HepG2 (cell line): ENCODE measurements at regions not wholly inside any gene's neighbourhood (a gene's known extent, or its start where the extent isn't known, plus 50 kb on each side); places are given as distances from the start of the nearest gene placed in this dataset.

ENCODE experiments used
- ATF7 ChIP-seq, 2 experiments: fragments of 450-650 bp in 1 of 2; sonication (generic) in 1 of 2; formaldehyde crosslinking in 1 of 2; IDR thresholded peaks; 2 replicates each; pipeline versions ENCODE4 v1.4.0 to v1.6.1; 2016 to 2020; ENCODE audit warnings: antibody characterized with exemption in 1 of 2, mild to moderate bottlenecking in 1 of 2, missing genetic modification reagents in 1 of 2
- JUND ChIP-seq: sonication (generic); formaldehyde crosslinking; IDR thresholded peaks from 2 replicates; pipeline ENCODE4 v1.8.0; 2022; ENCODE audit warnings: mild to moderate bottlenecking, missing genetic modification reagents
- NFE2L1 ChIP-seq: sonication (generic); formaldehyde crosslinking; IDR thresholded peaks from 2 replicates; pipeline ENCODE4 v1.4.0; 2020; ENCODE audit warnings: missing genetic modification reagents, mild to moderate bottlenecking, borderline replicate concordance
- NFYC ChIP-seq: IDR thresholded peaks from 2 replicates; pipeline ENCODE4 v1.6.1; 2016; ENCODE audit warnings: missing genetic modification reagents, missing compliant biosample characterization
- SMC3 ChIP-seq: IDR thresholded peaks from 2 replicates; pipeline ENCODE4 v1.6.1; 2011; ENCODE audit warnings: low read length, improper control_type of control experiment
- TCF7L2 ChIP-seq: IDR thresholded peaks from 2 replicates; pipeline ENCODE4 v1.6.1; 2011; ENCODE audit warnings: mild to moderate bottlenecking, low read depth, low read length, moderate library complexity
- YEATS2 ChIP-seq: sonication (generic); formaldehyde crosslinking; IDR thresholded peaks from 2 replicates; pipeline ENCODE4 v1.4.0; 2020; ENCODE audit warnings: missing genetic modification reagents, borderline replicate concordance
- ZBTB33 ChIP-seq: sonication (generic); formaldehyde crosslinking; IDR thresholded peaks from 2 replicates; pipeline ENCODE4 v1.4.0; 2020; ENCODE audit warnings: missing genetic modification reagents
- ZNF644 ChIP-seq: IDR thresholded peaks from 2 replicates; pipeline ENCODE4 v1.6.1; 2016; ENCODE audit warnings: low read depth
- ZNF790 ChIP-seq: sonication (generic); formaldehyde crosslinking; IDR thresholded peaks from 2 replicates; pipeline ENCODE4 v1.8.0; 2022; ENCODE audit warnings: missing genetic modification reagents, mild to moderate bottlenecking, borderline replicate concordance
- TF ChIP-seq, protein P1 (sequence below): IDR thresholded peaks from 2 replicates; pipeline ENCODE4 v1.6.1; 2012; ENCODE audit warnings: inconsistent platforms

DNA sequence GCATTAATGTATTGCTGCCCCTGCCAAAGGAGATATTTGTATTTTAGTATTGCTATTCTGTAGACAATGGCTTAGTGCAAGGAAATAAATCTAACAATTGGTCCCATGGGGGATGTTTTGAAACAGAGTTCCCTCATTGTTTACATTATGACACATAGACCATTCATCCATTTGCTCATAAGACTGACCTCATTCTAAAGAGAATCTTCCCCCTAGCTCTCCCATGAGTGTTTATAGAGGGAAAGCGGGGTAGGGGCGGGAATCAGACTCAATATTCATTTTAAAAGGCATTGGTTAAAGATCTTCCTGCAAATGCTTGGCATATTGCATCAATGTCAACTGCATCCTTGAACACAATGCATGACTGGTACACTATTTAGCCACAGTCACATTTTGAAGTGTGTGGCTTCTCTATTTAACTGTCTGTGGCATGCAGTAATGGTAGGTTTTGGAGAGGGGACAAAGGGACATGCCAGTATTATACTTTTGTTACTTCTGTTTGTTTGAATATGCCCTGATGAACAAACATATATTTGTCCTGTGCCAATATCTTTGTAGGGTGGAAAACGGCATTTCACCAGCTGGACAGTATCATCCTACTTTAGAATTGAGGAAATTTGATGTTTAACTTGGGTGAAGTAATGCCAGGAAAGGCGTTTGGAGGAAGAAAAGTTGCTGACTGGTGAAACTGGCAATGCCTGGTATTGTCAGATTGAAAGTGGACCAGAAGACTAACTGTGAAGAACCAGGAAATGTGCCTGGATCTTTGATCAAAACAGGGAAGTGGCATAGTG is 84.1 kb upstream of the MEGF10 start:
- TF ChIP-seq NFYC: no peak
- no peak for TF ChIP-seq ATF7 (IDR thresholded peaks at IDR 0.05)
- no peak for TF ChIP-seq ATF7 (CRISPR knock-in tag; IDR thresholded peaks at IDR 0.05)
- no peak for TF ChIP-seq ZNF644
- no peak for TF ChIP-seq YEATS2
- TF ChIP-seq, protein P1, sequence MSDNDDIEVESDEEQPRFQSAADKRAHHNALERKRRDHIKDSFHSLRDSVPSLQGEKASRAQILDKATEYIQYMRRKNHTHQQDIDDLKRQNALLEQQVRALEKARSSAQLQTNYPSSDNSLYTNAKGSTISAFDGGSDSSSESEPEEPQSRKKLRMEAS: no peak
- TF ChIP-seq SMC3: no peak
- TF ChIP-seq TCF7L2: no peak
- TF ChIP-seq NFE2L1 (CRISPR knock-in tag): no peak
- no peak for TF ChIP-seq ZNF790
- no peak for TF ChIP-seq JUND (CRISPR knock-in tag)
- TF ChIP-seq ZBTB33: no peak
